ENCODE measurements at regions not wholly inside any gene's neighbourhood (a gene's known extent, or its start where the extent isn't known, plus 50 kb on each side); places are given as distances from the start of the nearest gene placed in this dataset.

- Histone ChIP-seq H3K4me1 (ENCODE audit: control insufficient read depth, insufficient read depth, low read length) (no peaks in the 10 kb centered on the region), H3K27ac (ENCODE audit: insufficient read depth, low read length) (no peak overlapping the region), H4K91ac (ENCODE audit: insufficient read depth, low read depth, low read length) (no peak overlapping the region), H2AFZ (replicated peaks; ENCODE audit: low read length, poor library complexity) (no peak overlapping the region), H4K20me1 (ENCODE audit: insufficient read depth, low read length) (no peaks in the 10 kb centered on the region), H3K14ac (replicated peaks; ENCODE audit: low read depth, low read length) (no peak overlapping the region), H2AK5ac (ENCODE audit: low read depth, low read length) (no peak overlapping the region), H2BK5ac (ENCODE audit: low read depth, low read length, poor library complexity, severe bottlenecking) (no peak overlapping the region), H3K4ac (ENCODE audit: low read depth, low read length) (no peak overlapping the region), H2BK15ac (ENCODE audit: low read depth, low read length) (no peak overlapping the region), H3K9ac (ENCODE audit: low read depth, low read length) (no peak overlapping the region), H3K36me3 (ENCODE audit: control insufficient read depth, insufficient read depth, low read length) (no peaks in the 10 kb centered on the region), H3K4me2 (ENCODE audit: low read depth, low read length) (no peak overlapping the region), H3K18ac (ENCODE audit: low read depth, low read length) (no peak overlapping the region), H2BK20ac (ENCODE audit: low read depth, low read length) (no peak overlapping the region), H3K9me3 (ENCODE audit: control insufficient read depth, insufficient read depth, low read length) (no peaks in the 10 kb centered on the region), H3K79me1 (ENCODE audit: low read depth in 1 of 2, low read length in 2 of 2) (no peaks in the 10 kb centered on the region), H4K5ac (ENCODE audit: low read depth, low read length) (no peak overlapping the region), H2BK120ac (ENCODE audit: low read depth, low read length) (no peak overlapping the region), H3K4me3 (ENCODE audit: insufficient read depth, low read depth, low read length) (no peak overlapping the region), H4K8ac (ENCODE audit: low read depth in 2 of 2, low read length in 2 of 2) (no peak overlapping the region), H3K56ac (ENCODE audit: extremely low read depth, insufficient read depth, low read length) (no peak overlapping the region), H3K9me1 (ENCODE audit: insufficient read depth, low read length) (no peaks in the 10 kb centered on the region; the same call in 1 of the 2 replicates), H3K23ac (ENCODE audit: low read depth, low read length) (no peak overlapping the region), H2AK9ac (replicated peaks; ENCODE audit: low read depth, low read length, poor library complexity) (no peak overlapping the region), H3K27me3 (ENCODE audit: control insufficient read depth, insufficient read depth, low read length) (peaks cover 27% of the 10 kb centered on the region)
- in situ Hi-C loops (cut with MboI; ENCODE audit: low sequenced_read_pairs) (no loop called here), dilution Hi-C loops (cut with HindIII; ENCODE audit: low sequenced_read_pairs, unreplicated experiment) (no loop called here), intact Hi-C loops (cut with micrococcal nuclease) (no loop called here)
- BruUV-seq (replicated peaks): no TSS peak
- WGBS, 2 experiments (ENCODE audit: extremely low coverage in 2 of 2, insufficient read length in 1 of 2): 100% methylated on average over 1 of the region's 6 CpGs; no CpG with 5 or more reads in 1 of the 2 experiments
- DNase-seq (no peak), ATAC-seq (ENCODE audit: low read depth) (no peak)
- no peak for TF ChIP-seq RFX5 (IDR thresholded peaks at IDR 0.05; ENCODE audit: low read depth, low read length)
- TF ChIP-seq, protein P1, sequence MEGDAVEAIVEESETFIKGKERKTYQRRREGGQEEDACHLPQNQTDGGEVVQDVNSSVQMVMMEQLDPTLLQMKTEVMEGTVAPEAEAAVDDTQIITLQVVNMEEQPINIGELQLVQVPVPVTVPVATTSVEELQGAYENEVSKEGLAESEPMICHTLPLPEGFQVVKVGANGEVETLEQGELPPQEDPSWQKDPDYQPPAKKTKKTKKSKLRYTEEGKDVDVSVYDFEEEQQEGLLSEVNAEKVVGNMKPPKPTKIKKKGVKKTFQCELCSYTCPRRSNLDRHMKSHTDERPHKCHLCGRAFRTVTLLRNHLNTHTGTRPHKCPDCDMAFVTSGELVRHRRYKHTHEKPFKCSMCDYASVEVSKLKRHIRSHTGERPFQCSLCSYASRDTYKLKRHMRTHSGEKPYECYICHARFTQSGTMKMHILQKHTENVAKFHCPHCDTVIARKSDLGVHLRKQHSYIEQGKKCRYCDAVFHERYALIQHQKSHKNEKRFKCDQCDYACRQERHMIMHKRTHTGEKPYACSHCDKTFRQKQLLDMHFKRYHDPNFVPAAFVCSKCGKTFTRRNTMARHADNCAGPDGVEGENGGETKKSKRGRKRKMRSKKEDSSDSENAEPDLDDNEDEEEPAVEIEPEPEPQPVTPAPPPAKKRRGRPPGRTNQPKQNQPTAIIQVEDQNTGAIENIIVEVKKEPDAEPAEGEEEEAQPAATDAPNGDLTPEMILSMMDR (conservative IDR thresholded peaks at IDR 0.05; ENCODE audit: low read depth, low read length): no peak
- TF ChIP-seq NFE2L2 (IDR thresholded peaks at IDR 0.05; ENCODE audit: low read depth, low read length): no peak
- TF ChIP-seq POLR2A (IDR thresholded peaks at IDR 0.05; ENCODE audit: low read depth, low read length): no peak
- no peak for TF ChIP-seq RAD21 (IDR thresholded peaks at IDR 0.05; ENCODE audit: low read length)
- TF ChIP-seq CHD1 (IDR thresholded peaks at IDR 0.05; ENCODE audit: low read depth, low read length): no peak
- TF ChIP-seq, protein P2, sequence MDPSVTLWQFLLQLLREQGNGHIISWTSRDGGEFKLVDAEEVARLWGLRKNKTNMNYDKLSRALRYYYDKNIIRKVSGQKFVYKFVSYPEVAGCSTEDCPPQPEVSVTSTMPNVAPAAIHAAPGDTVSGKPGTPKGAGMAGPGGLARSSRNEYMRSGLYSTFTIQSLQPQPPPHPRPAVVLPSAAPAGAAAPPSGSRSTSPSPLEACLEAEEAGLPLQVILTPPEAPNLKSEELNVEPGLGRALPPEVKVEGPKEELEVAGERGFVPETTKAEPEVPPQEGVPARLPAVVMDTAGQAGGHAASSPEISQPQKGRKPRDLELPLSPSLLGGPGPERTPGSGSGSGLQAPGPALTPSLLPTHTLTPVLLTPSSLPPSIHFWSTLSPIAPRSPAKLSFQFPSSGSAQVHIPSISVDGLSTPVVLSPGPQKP (IDR thresholded peaks at IDR 0.05; ENCODE audit: borderline replicate concordance, low read depth, low read length): no peak
- TF ChIP-seq MXI1 (IDR thresholded peaks at IDR 0.05; ENCODE audit: borderline replicate concordance, low read depth, low read length): no peak
- no peak for TF ChIP-seq BHLHE40 (IDR thresholded peaks at IDR 0.05; ENCODE audit: low read depth, low read length)
- TF ChIP-seq SMC3 (IDR thresholded peaks at IDR 0.05; ENCODE audit: low read depth, low read length): no peak
- TF ChIP-seq MAFK (IDR thresholded peaks at IDR 0.05; ENCODE audit: low read depth, low read length): no peak
- TF ChIP-seq RCOR1 (IDR thresholded peaks at IDR 0.05; ENCODE audit: insufficient replicate concordance, low read length): no peak
- no peak for TF ChIP-seq MAZ (IDR thresholded peaks at IDR 0.05; ENCODE audit: borderline replicate concordance, low read depth, low read length)
- no peak for TF ChIP-seq FOS (IDR thresholded peaks at IDR 0.05; ENCODE audit: low read depth, low read length)
- TF ChIP-seq, protein P3, sequence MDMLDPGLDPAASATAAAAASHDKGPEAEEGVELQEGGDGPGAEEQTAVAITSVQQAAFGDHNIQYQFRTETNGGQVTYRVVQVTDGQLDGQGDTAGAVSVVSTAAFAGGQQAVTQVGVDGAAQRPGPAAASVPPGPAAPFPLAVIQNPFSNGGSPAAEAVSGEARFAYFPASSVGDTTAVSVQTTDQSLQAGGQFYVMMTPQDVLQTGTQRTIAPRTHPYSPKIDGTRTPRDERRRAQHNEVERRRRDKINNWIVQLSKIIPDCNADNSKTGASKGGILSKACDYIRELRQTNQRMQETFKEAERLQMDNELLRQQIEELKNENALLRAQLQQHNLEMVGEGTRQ (IDR thresholded peaks at IDR 0.05; ENCODE audit: low read depth, low read length): no peak
- TF ChIP-seq CEBPB (IDR thresholded peaks at IDR 0.05; ENCODE audit: low read depth, low read length): no peak
- POLR2A ChIA-PET (ENCODE audit: unreplicated experiment): no interaction called here
- CTCF ChIA-PET: interaction anchor here (0.6 kb wide), 1 partner anchor 36 kb away, joined by 3 read pairs; no protein-coding TSS in a partner anchor
These were observed 59.9 kb upstream of the ECHDC3 start for GRCh38 chr10:11682267-11682683.
